HUES6 (cell line): ENCODE measurements at regions not wholly inside any gene's neighbourhood (a gene's known extent, or its start where the extent isn't known, plus 50 kb on each side); places are given as distances from the start of the nearest gene placed in this dataset.

Experiments
- H3K27ac ChIP-seq: 2 replicates; pipeline ENCODE4 v1.7.0; 2013; ENCODE audit warnings: low read depth, mild to moderate bottlenecking, low read length, inconsistent platforms
- H3K27me3 ChIP-seq: 2 replicates; pipeline ENCODE4 v1.6.1; 2013; ENCODE audit warnings: low read length; ENCODE audit not compliant: control insufficient read depth, insufficient read depth
- H3K36me3 ChIP-seq: 2 replicates; pipeline ENCODE4 v1.6.1; 2013; ENCODE audit warnings: low read length; ENCODE audit not compliant: control insufficient read depth, insufficient read depth
- H3K4me1 ChIP-seq: 2 replicates; pipeline ENCODE4 v1.6.1; 2013; ENCODE audit warnings: low read length; ENCODE audit not compliant: control insufficient read depth, insufficient read depth
- H3K4me3 ChIP-seq: 2 replicates; pipeline ENCODE4 v1.5.1; 2013; ENCODE audit warnings: low read depth, low read length
- H3K9ac ChIP-seq: one replicate; pipeline ENCODE4 v1.6.1; 2013; ENCODE audit warnings: mild to moderate bottlenecking, low read length
- H3K9me3 ChIP-seq: 2 replicates; pipeline ENCODE4 v1.6.1; 2013; ENCODE audit warnings: low read depth, low read length; ENCODE audit not compliant: control insufficient read depth, insufficient read depth

DNA sequence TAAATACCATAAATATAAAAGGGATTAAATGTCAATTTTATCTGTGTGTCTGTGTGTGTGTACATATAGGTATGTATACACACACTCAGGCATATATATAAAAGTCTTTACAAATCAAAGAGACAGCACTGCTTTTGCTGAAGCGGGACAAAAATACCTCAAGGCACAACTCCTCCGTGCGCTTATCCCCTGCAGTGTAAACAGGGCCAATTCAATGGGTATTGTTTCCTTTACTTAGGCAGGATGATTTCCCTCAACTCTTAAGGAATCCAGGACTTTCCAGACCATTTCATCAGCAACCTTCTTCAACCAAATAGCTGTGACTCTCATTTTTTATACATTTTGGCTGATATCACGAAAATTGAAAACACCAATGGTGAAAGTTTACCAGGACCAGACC is 227.7 kb downstream of the CRPPA start:
- H3K9ac ChIP-seq: no peak overlapping the region
- no peak overlapping the region for H3K4me3 ChIP-seq
- peak overlapping the region; percentile 67; the same call in 1 of the 2 replicates for H3K27ac ChIP-seq
- peaks cover 10% of the 10 kb centered on the region for H3K4me1 ChIP-seq
- H3K36me3 ChIP-seq: no peaks in the 10 kb centered on the region
- H3K27me3 ChIP-seq: no peaks in the 10 kb centered on the region
- no peaks in the 10 kb centered on the region for H3K9me3 ChIP-seq

DNA sequence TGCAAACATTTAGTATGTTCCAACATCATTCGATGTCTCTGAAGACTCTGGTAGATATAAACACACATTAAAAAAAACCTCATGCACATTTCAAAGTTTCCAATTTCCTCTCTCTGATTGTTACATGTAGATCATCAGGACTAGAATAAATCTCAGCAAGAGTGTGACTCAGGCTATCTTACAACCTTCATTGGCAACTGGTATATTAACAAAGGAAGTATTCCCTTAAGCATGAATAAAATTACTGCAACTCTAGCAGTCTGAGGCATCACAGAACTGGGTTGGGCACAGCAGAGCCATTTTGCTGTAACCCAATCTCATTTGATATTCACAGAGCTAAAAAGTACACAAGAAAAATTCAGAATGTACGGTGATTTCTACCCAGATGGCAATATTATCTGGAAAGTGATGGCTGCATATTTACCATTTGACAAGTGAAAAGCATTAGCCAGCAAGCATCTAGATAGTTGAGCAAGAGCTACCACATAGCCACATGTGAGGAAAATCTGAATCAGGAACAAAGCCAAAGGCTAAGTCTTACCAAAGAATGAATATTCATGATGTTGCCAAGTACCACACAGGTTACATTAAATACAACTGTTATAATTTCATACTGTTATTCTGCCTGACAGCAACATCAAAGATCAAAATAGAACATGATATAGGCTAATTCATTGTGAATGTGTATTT is 232.2 kb downstream of the CRPPA start:
- Histone ChIP-seq H3K27me3 (no peaks in the 10 kb centered on the region), H3K9ac (no peak overlapping the region), H3K4me3 (no peak overlapping the region), H3K4me1 (peaks cover 8% of the 10 kb centered on the region), H3K36me3 (no peaks in the 10 kb centered on the region), H3K27ac (no peak overlapping the region), H3K9me3 (peaks cover 3% of the 10 kb centered on the region; the same call in 1 of the 2 replicates)

DNA sequence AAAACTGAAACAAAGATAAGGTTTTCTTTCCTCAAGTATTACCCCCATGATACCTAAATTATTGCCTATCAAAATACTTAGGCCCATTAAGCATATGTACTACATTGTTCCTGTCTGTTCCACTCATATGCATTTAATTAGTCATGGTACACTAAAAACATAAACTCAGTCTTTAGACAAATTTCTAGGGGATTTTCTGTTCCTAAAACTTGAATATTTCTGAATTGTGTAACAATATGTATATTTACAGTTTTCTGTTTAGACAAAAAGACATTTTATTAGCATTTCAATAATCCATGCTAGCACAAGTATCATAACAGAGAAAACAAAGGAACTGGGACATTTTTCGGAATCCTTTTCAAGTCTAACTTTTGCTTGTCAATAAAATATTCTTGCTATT is 234.2 kb downstream of the CRPPA start:
- Histone ChIP-seq H3K9ac (no peak overlapping the region), H3K4me3 (no peak overlapping the region), H3K4me1 (no peaks in the 10 kb centered on the region), H3K9me3 (peaks cover 3% of the 10 kb centered on the region; the same call in 1 of the 2 replicates), H3K27ac (no peak overlapping the region), H3K36me3 (no peaks in the 10 kb centered on the region), H3K27me3 (no peaks in the 10 kb centered on the region)

DNA sequence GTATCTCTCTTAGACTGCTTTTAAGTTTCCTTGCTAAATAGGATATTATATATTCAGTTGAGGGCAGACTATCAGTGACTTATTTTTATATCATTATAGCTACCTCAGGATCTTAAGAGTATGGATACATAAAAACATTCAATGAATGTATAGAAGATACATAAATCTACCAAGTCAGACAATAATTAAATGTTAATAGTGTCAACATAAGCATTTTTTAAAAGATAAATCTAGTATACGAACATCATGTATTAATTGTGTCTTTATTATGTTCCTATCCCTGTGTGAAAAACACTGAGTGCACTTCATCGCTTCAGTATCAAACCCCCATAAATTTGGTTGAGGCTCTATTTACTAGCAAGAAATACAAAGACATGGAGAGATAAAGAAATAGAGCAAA is 242.8 kb downstream of the CRPPA start:
- no peaks in the 10 kb centered on the region for H3K9me3 ChIP-seq

DNA sequence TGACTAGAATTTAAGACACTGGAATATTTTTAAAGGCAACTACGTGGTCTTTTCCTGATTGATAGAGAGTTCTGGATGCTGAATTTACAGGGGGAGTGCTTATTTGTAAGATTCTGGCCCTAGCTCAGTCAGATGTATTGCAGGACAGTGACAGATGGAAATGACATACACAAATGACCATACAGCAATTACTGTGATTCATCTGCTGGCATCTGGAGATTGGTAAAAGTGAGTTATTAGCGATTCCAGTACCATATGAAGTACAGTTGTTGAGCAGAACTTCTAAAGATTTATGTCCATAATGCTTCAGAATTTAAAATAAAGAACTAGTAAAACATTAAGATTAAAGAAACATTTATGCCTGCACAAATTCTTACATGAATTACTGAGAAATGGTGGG is 243.2 kb downstream of the CRPPA start:
- Histone ChIP-seq H3K4me3 (no peak overlapping the region), H3K27ac (no peak overlapping the region), H3K4me1 (no peaks in the 10 kb centered on the region), H3K9ac (no peak overlapping the region), H3K36me3 (no peaks in the 10 kb centered on the region), H3K27me3 (no peaks in the 10 kb centered on the region), H3K9me3 (no peaks in the 10 kb centered on the region)

More for the DNA sequence above, 242.8 kb downstream of the CRPPA start:
- Histone ChIP-seq H3K9ac (no peak overlapping the region), H3K4me1 (no peaks in the 10 kb centered on the region), H3K4me3 (no peak overlapping the region), H3K36me3 (no peaks in the 10 kb centered on the region), H3K27ac (no peak overlapping the region), H3K27me3 (no peaks in the 10 kb centered on the region)

DNA sequence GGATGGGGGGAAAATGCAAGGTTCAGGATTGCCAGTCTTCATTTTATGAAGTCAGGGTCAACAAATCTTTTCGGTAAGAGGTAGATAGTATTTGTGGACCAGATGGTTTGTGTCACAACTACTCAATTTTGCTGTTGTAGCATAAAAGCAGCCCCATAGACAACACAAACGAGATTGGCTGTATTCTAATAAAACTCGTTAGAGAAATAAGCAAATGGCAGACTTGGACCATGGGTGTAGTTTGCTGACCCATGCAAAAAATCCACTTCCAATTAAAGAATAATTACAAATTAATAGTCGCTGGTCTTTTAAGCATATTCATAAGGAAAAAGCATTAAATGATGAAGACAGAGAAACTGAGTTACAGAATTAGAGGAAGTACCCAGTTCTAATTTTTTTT is 247.1 kb downstream of the CRPPA start:
- H3K4me1 ChIP-seq: no peaks in the 10 kb centered on the region
- no peaks in the 10 kb centered on the region for H3K27me3 ChIP-seq
- H3K4me3 ChIP-seq: no peak overlapping the region
- H3K9me3 ChIP-seq: peaks cover 16% of the 10 kb centered on the region
- no peaks in the 10 kb centered on the region for H3K36me3 ChIP-seq
- H3K27ac ChIP-seq: no peak overlapping the region
- no peak overlapping the region for H3K9ac ChIP-seq

DNA sequence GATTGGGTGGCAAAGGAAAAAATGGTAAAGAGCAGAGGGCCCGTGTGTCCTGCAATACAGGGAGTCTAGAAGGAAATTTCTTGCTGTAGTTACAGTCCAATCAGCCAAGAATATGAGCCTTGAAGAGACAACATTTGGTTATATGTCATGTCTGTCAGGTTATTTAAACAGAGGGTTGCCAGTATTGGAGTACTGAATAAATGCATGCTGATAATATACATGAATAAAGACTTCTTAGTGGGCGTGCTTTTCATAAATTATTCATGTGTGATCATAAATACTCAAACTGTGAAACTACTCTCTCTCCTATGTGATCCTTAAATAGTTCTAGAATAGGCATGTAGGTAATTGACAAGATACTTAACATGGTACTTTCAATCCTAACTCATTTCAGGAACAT is 249.0 kb downstream of the CRPPA start:
- no peak overlapping the region for H3K27ac ChIP-seq
- H3K9me3 ChIP-seq: peaks cover 16% of the 10 kb centered on the region
- no peaks in the 10 kb centered on the region for H3K27me3 ChIP-seq
- no peak overlapping the region for H3K9ac ChIP-seq
- H3K4me3 ChIP-seq: no peak overlapping the region
- H3K36me3 ChIP-seq: no peaks in the 10 kb centered on the region
- H3K4me1 ChIP-seq: no peaks in the 10 kb centered on the region

DNA sequence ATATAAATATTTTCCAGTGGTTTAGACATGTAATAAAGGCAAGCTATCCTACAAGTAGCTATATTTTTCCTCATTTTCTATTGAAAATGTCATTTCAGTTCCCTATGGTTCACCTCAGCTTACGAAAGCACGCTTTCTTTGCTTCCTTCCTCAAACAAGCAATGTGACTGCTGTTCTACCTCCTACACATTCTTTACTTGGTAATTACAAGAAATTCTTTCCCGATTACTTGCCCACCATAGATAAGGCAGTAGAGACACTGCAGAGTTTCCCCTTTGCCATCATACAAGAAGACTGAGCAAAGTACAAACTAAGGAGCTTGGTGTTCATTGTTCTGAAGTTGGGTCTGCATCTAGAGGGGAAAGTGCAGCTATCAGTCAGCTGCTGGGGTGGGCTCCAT is 249.4 kb downstream of the CRPPA start:
- Histone ChIP-seq H3K9ac (no peak overlapping the region), H3K4me1 (no peaks in the 10 kb centered on the region), H3K27ac (no peak overlapping the region), H3K36me3 (no peaks in the 10 kb centered on the region), H3K27me3 (no peaks in the 10 kb centered on the region), H3K9me3 (peaks cover 16% of the 10 kb centered on the region), H3K4me3 (no peak overlapping the region)

DNA sequence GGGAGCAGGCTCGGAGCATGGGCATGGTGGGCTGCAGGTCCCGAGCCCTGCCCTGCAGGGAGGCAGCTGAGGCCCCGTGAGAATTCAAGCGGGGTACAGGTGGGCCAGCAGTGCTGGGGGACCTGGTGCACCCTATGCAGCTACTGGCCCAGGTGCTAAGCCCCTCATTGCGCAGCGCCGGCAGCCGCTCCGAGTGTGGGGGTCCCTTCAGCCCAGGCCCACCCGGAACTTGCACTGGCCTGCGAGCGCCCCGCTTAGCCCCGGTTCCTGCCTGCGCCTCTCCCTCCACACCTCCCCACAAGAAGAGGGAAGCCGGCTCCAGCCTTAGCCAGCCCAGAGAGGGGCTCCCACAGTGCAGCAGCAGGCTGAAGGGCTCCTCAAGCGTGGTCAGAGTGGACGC is 250.7 kb downstream of the CRPPA start:
- no peaks in the 10 kb centered on the region for H3K27me3 ChIP-seq

DNA sequence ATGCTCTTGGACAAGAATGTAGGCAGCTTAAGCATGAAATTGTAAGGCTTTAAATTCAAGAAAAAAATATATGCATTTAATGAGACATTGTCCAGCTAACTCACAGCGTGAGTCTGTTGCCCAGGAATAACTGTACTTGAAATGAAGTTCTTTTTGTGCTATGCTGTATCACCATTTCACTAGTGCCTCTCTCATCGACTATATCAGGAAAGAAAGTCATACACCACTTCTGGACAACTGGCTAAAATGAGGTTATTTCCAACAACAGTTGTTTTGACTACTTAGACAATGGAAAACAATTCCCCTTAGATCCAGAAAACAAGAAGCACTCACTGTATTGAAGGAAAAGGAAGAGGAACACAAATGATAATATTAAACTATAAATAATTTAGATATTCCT is 251.8 kb downstream of the CRPPA start:
- no peak overlapping the region for H3K27ac ChIP-seq
- no peaks in the 10 kb centered on the region for H3K27me3 ChIP-seq
- no peaks in the 10 kb centered on the region for H3K36me3 ChIP-seq
- no peak overlapping the region for H3K4me3 ChIP-seq
- H3K9me3 ChIP-seq: peaks cover 16% of the 10 kb centered on the region
- no peak overlapping the region for H3K9ac ChIP-seq
- no peaks in the 10 kb centered on the region for H3K4me1 ChIP-seq

More for the DNA sequence above, 250.7 kb downstream of the CRPPA start:
- H3K36me3 ChIP-seq: no peaks in the 10 kb centered on the region
- no peak overlapping the region for H3K4me3 ChIP-seq
- H3K9me3 ChIP-seq: peaks cover 16% of the 10 kb centered on the region
- no peak overlapping the region for H3K27ac ChIP-seq
- H3K4me1 ChIP-seq: no peaks in the 10 kb centered on the region
- H3K9ac ChIP-seq: no peak overlapping the region

DNA sequence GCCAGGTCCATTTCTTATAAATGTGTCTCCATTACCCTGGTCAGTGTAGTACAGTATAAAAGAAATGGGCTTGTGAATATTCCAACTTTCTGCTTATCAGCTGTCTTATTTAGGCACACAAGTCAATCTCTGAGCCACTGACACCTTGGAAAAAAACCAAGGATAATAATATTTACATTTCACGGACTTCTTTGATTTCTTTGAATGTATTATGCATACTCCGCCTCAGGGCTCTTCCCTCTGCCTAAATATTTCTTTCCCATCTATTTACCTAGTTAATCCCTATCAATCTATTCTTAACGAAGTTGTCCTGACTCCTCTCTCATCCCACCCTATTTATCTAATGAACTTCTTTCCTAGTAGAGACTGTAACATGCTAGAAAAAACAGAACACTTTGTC is 253.8 kb downstream of the CRPPA start:
- no peaks in the 10 kb centered on the region for H3K27me3 ChIP-seq
- no peak overlapping the region for H3K27ac ChIP-seq
- H3K4me1 ChIP-seq: no peaks in the 10 kb centered on the region
- H3K9ac ChIP-seq: no peak overlapping the region
- no peak overlapping the region for H3K4me3 ChIP-seq
- peaks cover 16% of the 10 kb centered on the region for H3K9me3 ChIP-seq
- no peaks in the 10 kb centered on the region for H3K36me3 ChIP-seq
